A673 (cell line): ENCODE measurements at regions not wholly inside any gene's neighbourhood (a gene's known extent, or its start where the extent isn't known, plus 50 kb on each side); places are given as distances from the start of the nearest gene placed in this dataset.

Source experiments
- BruUV-seq: library from RNA; stranded (reverse); fragments of 400-500 nt; replicated peaks from 2 replicates; lab custom pipeline; 2021; lab: Mats Ljungman, UMichigan
- CTCF ChIA-PET: fragments of 300-600 bp; sonication (Branson Sonifier 250); formaldehyde crosslinking; loops from one replicate; lab custom pipeline; 2022; ENCODE audit warnings: antibody characterized with exemption; lab: Charles Lee
- POLR2A ChIA-PET: fragments of 300-600 bp; sonication (Branson Sonifier 250); formaldehyde crosslinking; loops from one replicate; lab custom pipeline; 2022; ENCODE audit warnings: antibody characterized with exemption; ENCODE audit not compliant: low non-redundant PET; lab: Charles Lee
- DNase-seq: peaks from one replicate; pipeline ENCODE4 v3.0.0-alpha.2; 2015; ENCODE audit warnings: low spot score
- H3K27ac ChIP-seq: fragments of 200-600 bp; sonication (generic); 2 replicates; pipeline ENCODE4 v1.5.1; 2016; ENCODE audit warnings: mixed run types, low read depth, mild to moderate bottlenecking, mixed read lengths, antibody characterized with exemption, low read length; ENCODE audit not compliant: poor library complexity, severe bottlenecking
- H3K27me3 ChIP-seq: fragments of 200-600 bp; sonication (generic); replicated peaks from 2 replicates; pipeline ENCODE4 v1.6.1; 2017; ENCODE audit warnings: mixed run types, low read depth, mild to moderate bottlenecking, mixed read lengths, antibody characterized with exemption, low read length; ENCODE audit not compliant: insufficient read depth, poor library complexity
- H3K36me3 ChIP-seq: fragments of 200-600 bp; sonication (generic); 2 replicates; pipeline ENCODE4 v1.6.1; 2016; ENCODE audit warnings: mixed run types, mild to moderate bottlenecking, mixed read lengths, antibody characterized with exemption, low read length; ENCODE audit not compliant: insufficient read depth, poor library complexity, severe bottlenecking
- H3K4me1 ChIP-seq: fragments of 200-600 bp; sonication (generic); 2 replicates; pipeline ENCODE4 v1.6.1; 2017; ENCODE audit warnings: mixed run types, mild to moderate bottlenecking, mixed read lengths, antibody characterized with exemption, low read length; ENCODE audit not compliant: insufficient read depth, poor library complexity, severe bottlenecking
- H3K4me3 ChIP-seq: fragments of 200-600 bp; sonication (generic); 2 replicates; pipeline ENCODE4 v1.5.1; 2016; ENCODE audit warnings: low read depth, mixed run types, mild to moderate bottlenecking, mixed read lengths, low read length; ENCODE audit not compliant: poor library complexity, severe bottlenecking
- H3K9me3 ChIP-seq: fragments of 200-600 bp; sonication (generic); 2 replicates; pipeline ENCODE4 v1.6.1; 2016; ENCODE audit warnings: mixed run types, low read depth, mild to moderate bottlenecking, mixed read lengths, antibody characterized with exemption, low read length; ENCODE audit not compliant: poor library complexity, severe bottlenecking
- EZH2 ChIP-seq: fragments of 200-600 bp; sonication (generic); IDR thresholded peaks from 2 replicates; pipeline ENCODE4 v1.6.1; 2017; ENCODE audit warnings: borderline replicate concordance, low read depth, mild to moderate bottlenecking, mixed read lengths, antibody characterized with exemption, low read length; ENCODE audit not compliant: poor library complexity, severe bottlenecking
- intact Hi-C: fragments of 100-400 bp; cut with micrococcal nuclease; formaldehyde crosslinking; loops from one replicate; pipeline ENCODE4 v1.10.0; 2022; ENCODE audit not compliant: unreplicated experiment
- TF ChIP-seq, protein P1 (sequence below): fragments of 300-800, 200-600 bp; sonication (generic); conservative IDR thresholded peaks from 2 replicates; pipeline ENCODE4 v1.5.1; 2017; ENCODE audit warnings: low read depth, mild to moderate bottlenecking, antibody characterized with exemption, low read length, moderate library complexity, mixed read lengths

- H3K4me3 ChIP-seq, result no peak overlapping the region
- DNase-seq, result no peak
- no peaks in the 10 kb centered on the region for H3K4me1 ChIP-seq
- no peaks in the 10 kb centered on the region for H3K27me3 ChIP-seq
- POLR2A ChIA-PET, result no interaction called here
- no peak overlapping the region for H3K27ac ChIP-seq
- BruUV-seq, result no TSS peak
- no peaks in the 10 kb centered on the region for H3K36me3 ChIP-seq
- CTCF ChIA-PET, result no interaction called here
- TF ChIP-seq, protein P1, sequence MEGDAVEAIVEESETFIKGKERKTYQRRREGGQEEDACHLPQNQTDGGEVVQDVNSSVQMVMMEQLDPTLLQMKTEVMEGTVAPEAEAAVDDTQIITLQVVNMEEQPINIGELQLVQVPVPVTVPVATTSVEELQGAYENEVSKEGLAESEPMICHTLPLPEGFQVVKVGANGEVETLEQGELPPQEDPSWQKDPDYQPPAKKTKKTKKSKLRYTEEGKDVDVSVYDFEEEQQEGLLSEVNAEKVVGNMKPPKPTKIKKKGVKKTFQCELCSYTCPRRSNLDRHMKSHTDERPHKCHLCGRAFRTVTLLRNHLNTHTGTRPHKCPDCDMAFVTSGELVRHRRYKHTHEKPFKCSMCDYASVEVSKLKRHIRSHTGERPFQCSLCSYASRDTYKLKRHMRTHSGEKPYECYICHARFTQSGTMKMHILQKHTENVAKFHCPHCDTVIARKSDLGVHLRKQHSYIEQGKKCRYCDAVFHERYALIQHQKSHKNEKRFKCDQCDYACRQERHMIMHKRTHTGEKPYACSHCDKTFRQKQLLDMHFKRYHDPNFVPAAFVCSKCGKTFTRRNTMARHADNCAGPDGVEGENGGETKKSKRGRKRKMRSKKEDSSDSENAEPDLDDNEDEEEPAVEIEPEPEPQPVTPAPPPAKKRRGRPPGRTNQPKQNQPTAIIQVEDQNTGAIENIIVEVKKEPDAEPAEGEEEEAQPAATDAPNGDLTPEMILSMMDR, result no peak
- TF ChIP-seq EZH2, result no peak
- H3K9me3 ChIP-seq, result no peaks in the 10 kb centered on the region
- intact Hi-C loops, result no loop called here
These were observed 85.6 kb downstream of the SNAPC1 start for GRCh38 chr14:61847861-61848260.

- BruUV-seq, result no TSS peak
- no peak for DNase-seq
- no peaks in the 10 kb centered on the region for H3K9me3 ChIP-seq
- POLR2A ChIA-PET, result no interaction called here
- intact Hi-C loops, result no loop called here
- H3K27ac ChIP-seq, result no peak overlapping the region
- no peak overlapping the region for H3K4me3 ChIP-seq
- H3K4me1 ChIP-seq, result no peaks in the 10 kb centered on the region
- H3K27me3 ChIP-seq, result no peaks in the 10 kb centered on the region
- CTCF ChIA-PET, result no interaction called here
- no peak for TF ChIP-seq EZH2
- TF ChIP-seq, protein P1, result no peak
- H3K36me3 ChIP-seq, result no peaks in the 10 kb centered on the region
These were observed 92.7 kb downstream of the SNAPC1 start for GRCh38 chr14:61854898-61855297.

DNA sequence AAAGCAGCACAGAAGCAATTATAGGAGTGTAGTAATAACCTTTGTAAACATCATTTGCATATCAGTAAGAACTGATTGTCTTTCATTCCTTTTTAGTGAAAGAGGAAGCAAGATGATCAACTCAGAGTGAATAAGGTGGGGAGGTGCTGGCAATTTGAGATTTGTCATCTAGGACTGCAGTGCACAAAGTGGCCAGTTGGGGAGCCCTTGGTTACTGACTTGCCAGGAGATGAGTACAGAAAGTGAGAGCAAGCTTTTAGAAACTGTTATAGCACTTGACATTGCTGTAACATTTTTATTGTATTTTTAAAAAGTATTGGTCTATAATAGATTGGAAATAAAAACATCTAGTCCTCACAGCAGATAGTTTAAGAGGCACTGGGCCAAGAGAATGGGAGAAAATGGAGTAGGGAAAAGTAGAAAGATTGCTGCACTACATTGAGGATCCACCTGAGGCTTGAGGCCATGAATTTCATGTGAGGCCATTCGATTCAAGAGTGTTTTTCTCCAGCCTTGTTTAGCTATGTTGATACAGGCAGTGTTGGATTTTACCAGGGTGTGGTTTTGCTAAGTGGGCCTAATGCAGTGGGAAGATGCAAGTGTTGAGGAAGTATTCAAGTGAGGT, 98.2 kb downstream of the SNAPC1 start:
- Histone ChIP-seq H3K4me1 (no peaks in the 10 kb centered on the region), H3K36me3 (no peaks in the 10 kb centered on the region), H3K4me3 (no peak overlapping the region), H3K27ac (no peak overlapping the region), H3K27me3 (no peaks in the 10 kb centered on the region), H3K9me3 (no peaks in the 10 kb centered on the region)
- peak; percentile 57 for DNase-seq
- POLR2A ChIA-PET, result no interaction called here
- BruUV-seq, result no TSS peak
- intact Hi-C loops, result no loop called here
- CTCF ChIA-PET, result interaction anchor here (0.7 kb wide), 1 partner anchor 10 kb away, joined by 3 read pairs; no protein-coding TSS in a partner anchor
- no peak for TF ChIP-seq EZH2
- TF ChIP-seq, protein P1, result peak; percentile 77
